Inflammatory macrophage (primary cell): ENCODE measurements at regions not wholly inside any gene's neighbourhood (a gene's known extent, or its start where the extent isn't known, plus 50 kb on each side); places are given as distances from the start of the nearest gene placed in this dataset.

Experiments used
- DNase-seq, 2 donors: peaks; one replicate each; pipeline ENCODE4 v3.0.0-alpha.2; 2020 to 2022

DNA sequence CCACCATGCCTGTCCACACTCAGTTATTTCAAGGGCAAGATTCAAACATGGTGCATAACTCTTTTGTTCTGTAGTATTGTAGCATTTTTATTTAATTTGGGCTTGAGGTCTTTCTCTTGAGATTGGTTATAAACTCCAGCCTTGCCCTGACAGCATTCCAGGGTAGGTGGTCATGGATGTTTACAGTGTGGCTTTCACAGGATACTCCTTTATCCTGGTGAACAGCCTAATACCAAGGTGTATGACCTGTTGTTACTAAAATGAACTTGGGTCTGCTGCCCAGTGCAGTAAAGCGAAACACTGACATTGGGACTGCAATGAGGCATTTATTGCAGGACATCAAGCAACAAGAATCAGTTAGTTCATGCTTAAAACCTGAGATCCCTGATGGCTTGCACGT lies 434.8 kb downstream of the ANKRD50 start:
- DNase-seq = no peak

DNA sequence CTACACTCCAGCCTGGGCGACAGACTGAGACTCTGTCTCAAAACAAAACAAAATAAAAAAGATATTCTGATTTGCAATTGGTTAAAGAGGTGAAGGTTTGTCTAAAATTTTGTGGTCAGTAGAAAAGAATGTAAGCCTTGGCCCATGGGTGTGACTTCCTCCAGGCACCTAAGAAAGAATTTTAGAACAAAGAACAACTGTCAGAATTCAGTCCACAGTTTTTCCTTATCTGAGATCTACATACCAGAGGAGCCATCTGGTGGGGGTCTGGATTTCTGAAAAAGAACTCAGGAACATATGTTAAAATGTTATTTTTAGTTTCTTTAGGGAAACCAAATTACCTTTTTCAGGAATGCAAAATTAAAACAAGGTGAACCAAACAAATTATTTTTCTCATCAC lies 434.1 kb downstream of the ANKRD50 start:
- DNase-seq = no peak

DNA sequence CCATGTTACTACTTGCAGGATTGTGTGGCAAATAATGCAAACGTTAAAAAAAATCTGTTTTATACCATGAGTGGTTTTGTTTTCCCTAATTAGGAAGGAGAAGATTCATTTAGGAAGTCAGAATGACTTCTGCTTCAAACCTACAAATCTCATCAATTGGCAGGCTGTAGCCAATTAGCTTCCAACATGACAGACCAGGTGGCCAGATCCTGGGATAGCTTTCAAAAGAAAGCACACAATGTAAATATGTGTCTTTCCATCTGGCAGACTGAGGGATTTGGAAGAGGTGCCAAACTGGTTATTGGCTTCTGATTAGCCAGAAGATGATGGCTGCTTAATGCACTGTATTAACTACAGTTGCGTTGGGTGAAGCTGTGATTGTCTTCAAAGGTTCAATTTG lies 432.8 kb downstream of the ANKRD50 start:
- DNase-seq = no peak

DNA sequence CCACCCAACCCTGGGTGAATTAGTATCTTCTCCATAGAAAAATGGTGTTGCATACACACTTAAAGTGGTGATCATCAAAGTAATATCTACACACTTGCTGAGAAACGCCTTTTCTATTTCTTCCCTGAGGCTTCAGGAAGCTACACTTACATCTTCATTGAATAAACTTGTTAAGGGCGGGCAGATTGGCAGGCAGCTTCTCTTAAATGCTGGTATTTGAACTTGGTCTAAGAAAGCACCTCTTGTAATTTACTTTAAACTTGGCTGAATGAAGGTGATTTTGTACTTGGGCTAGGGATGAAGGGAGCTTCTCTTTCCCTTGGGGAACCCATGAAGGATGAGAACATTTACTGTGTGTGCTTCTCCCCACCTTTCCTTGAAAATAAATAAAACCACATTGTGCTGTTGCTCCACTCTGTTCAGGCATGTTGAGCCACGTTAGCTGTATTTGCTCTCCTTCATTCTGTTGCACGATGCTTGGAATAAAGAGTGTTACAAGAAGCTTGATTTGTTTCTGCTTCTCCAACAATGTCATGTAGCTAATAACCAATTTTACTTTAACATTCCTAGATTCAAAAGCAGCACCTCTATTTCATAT lies 430.1 kb downstream of the ANKRD50 start:
- no peak for DNase-seq

DNA sequence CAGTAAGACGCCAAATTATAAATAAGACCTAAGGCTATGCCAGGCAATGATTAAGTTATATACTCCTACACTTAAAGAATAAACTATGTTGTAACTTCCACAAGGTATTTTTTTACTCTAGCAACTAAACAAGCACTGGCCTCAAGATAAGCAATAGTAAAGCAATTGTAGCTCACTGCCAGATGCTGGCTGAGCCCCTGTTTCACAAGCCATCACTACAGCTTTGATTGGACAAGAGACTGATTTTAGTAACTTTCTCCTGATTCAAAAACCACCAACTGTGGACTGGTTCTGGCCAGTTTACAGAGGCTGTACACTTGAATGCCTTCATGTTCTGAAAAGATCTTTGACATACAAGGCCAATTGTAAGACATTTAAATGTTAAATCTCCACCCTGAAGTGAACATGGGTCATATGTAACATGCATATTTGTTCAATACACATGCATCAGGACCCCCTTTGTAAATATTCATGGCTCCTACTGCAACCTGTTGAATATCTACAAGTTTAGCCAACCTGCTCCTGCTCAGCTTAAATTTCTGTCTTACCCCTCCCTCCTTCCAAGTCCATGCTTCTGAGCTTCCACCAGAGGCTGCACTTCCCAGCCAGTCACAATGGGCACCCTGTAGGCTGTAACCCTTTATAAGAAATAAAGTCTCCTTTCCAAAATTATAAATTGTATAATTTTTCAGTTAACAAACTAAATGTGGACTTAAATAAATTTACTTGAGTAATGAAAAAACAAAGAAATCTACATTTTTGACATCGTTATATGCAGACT lies 423.6 kb downstream of the ANKRD50 start:
- no peak for DNase-seq

DNA sequence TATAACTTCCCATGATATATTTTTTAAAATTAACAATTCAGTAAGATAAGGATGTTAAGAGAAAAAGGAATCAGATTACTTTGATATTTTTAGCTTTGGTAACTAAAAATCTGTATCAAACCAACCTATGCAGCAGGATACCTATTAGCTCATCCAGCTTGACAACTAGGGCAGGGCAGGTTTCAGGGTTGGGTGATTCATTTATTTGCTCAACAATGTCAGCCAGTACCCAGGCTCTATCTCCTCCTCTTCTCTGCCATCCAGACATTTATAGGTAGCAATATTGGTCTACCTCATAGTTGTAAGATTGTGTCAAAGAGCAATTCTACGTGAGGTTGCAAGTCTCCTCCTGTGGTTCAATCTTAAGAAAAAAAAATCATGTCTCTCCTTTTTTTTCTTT lies 421.9 kb downstream of the ANKRD50 start:
- no peak for DNase-seq

DNA sequence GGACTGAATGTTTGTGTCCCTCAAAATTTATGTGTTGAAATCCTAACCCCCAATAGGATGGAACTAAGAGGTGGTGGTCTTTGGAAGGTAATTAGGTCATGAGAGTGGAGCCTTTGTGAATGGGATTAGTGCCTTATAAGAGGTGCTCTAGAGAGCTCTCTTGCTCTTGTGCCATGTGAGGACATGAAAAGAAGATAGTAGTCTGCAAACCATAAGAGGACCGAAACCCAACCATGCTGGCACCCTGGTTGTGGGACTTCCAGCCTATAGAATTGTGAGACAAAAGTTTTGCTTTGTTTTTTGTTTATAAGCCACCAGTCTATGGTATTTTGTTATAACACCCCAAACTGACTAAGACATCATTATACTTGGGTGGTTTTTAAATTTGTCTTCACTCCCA lies 417.1 kb downstream of the ANKRD50 start:
- no peak for DNase-seq

DNA sequence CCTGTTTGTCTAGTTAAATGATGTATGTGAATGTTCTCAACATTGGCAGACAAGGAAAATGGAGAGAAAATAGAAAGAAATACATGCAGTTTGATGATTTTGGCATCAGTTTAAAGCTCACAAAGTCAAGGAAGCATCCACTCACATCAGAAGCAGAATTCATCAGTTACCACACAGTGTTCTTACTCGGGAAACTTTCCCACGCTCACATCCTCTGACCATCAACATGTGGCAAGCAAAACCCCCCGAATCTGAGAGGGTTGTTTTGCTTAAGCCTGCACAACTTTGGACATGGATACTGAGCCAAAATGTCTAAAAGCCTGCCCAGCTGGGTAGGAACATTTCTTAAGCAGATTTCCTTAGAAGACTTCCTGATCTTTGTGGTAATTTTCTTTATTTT lies 407.6 kb downstream of the ANKRD50 start:
- DNase-seq = no peak

DNA sequence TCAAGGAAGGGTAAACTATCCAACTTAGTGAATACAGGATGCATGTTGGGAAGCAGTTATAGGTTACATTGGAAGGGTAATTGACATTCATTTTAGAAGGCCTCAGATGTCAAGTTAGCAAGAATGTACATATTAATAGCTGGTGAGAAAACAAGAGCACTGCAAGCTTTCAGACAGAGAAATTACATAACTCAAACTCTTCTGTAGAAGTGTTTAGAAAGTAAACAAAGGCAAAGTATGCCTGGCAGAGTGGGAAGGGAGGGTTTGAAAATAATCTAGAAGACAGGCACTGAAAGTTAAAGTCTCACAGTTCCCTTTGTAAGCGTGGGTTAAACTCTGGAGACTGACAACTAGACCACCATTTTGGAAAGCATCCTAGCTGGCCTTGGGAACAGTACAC lies 406.2 kb downstream of the ANKRD50 start:
- no peak for DNase-seq

DNA sequence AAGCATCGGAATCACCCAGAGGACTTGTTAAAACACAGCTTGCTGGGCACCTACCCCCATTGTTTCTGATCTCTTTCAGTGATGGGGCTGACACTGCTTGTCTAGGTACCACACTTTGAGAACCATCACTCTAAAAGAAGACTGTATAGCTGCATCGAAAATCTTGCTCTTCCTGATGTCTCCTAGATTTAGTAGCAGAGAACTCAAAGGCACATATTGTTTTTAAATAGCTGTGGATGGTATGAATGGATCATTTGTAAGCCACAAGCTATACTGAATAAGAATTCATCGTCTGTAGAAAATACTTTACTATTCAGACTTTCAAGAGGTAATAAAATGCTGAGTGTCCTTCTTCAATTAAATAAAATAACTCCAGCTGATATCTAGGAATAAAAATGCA lies 405.4 kb downstream of the ANKRD50 start:
- DNase-seq = no peak

DNA sequence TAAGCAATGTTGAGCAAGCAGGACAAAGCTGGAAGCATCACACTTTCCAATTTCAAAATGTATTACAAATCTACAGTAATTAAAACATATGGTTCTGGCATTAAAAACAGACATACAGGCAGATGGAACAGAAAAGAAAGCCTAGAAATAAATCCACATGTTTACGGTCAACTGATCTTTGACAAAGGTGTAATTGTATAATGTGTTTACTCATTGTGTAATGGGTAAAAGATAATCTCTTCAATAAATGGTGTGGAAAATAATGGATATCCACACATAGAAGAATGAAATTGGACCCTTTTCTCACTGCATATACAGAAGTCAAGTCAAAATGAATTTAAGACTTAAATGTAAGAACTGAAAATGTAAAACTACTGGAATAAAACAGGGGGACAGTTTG lies 394.2 kb downstream of the ANKRD50 start:
- DNase-seq = no peak

DNA sequence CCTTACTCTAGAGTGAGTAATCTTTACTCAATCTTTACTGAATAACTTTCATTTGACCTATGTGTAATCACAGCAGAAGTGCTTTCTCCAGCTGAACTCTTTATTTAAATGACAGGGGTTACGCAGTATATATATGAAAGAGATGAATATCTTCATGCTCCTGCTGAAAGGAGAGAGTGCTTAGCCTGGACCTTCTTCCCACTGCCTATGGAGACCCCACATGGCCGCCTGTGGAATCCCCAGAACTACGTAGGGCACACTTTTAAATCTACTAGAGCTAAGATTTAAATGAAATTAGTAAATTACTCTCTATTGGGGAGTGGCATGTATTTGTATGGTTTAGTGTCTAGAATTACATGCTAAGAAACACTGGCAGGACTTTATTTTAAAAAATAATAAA lies 391.2 kb downstream of the ANKRD50 start:
- no peak for DNase-seq

DNA sequence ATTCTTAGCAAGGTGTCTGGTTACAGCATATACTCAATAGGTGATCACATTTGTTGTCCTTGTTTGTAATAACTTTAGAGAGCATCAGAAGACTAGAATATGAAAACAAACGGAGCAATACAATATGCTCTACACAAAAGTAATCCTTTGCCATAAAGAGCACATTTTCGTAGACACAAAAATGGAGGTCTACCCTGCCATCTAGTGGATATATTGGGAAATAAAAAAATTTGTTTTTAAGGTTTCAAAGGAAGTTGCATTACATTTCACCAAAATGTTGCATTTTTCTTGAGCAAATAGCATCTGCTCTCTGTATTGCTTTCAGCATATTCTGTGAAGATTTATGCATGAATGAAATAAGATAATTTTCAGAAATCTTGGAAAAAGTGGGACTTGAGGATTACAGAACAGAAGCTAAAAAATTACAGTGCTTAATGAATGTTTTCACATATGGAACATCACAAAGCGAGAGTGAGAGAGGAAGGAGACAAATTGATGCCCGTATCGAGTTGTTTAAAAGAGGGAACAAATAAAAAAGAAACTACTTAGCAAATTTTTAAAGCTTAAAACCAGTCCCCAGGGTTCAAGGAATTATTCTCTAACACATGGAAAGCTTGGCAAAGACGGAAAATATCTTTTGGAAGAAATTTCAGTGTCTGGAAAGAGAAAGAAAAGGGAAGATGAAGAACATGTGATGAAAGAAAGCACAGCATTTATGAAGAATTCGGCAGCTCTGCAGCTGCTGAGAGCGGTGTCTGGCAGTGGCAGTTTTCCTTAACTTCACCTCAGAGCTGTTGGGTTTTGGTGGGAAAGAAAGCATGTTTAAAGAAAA lies 390.1 kb downstream of the ANKRD50 start:
- DNase-seq = peak; percentile 23 to 60

DNA sequence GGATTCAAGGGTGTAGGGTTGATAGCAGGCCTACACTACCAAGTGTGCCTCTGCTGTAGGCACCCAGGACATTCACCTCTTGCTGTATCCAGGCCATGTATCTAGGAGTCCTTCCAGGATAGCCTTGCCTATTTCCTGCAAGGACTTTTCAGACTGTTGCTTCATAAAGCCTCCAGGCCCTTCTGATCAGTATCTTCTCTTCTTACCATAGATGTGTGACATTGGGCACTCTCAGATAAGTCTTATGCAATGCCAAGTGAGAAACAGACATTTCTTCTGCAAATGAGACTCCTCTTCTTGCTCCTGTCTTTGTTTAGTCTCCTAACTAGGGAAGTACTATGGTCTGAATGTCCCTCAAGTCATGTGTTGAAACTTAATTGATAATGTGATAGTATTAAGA lies 386.8 kb downstream of the ANKRD50 start:
- no peak for DNase-seq

DNA sequence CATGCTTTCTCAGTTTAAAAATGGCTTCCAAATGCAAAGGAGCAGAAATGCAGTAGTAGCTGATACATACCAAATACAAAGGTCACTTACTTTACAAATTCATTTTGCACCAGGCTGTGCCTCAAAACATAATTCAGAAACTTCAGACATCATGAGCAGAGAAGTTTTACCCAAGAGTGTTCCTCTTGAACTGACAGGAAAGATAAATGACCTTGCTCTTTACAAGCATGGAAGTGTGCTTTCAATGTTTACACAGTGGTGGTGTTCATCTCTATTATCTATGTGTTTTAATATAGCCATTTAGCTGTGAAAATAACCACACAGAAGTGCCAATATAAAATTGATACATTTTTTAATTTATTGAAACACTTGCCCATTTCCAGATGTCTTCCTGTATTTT lies 383.4 kb downstream of the ANKRD50 start:
- no peak for DNase-seq

DNA sequence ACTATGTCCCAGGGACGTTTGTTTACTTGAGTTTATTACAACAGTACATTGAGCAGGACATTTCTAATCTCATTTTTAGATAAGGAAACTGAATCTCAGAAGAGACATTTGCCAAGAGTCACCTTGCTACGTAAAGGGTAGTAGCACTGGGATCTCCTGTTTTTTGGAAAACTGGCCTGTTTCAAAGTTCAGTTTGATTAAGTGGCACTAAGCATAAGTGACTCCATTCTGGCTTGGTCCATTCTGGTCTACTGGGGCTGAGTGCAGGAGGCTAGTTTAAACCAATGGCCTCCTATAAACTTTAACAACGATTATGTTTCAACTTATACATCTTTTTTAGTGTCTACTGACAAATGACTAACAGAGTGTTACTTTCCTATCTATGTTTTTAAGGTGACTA lies 382.5 kb downstream of the ANKRD50 start:
- DNase-seq = no peak

DNA sequence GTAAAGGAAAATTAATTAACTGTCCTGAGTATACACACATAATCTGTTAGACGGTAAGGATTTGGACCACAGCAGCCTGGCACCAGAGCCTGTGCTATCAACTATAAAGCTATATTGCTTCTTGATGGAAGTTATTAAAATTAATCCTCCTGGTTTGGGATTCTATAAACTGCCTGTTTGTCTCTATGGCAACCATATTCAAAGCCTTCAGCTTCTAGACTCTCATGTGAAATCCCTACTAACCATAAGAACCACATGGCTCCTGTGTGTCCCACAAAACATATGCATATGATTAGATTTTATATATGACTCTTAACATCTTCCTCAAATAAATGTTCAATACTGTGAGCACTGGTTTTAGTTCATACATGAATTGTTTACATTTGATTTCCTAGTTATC lies 380.8 kb downstream of the ANKRD50 start:
- no peak for DNase-seq

DNA sequence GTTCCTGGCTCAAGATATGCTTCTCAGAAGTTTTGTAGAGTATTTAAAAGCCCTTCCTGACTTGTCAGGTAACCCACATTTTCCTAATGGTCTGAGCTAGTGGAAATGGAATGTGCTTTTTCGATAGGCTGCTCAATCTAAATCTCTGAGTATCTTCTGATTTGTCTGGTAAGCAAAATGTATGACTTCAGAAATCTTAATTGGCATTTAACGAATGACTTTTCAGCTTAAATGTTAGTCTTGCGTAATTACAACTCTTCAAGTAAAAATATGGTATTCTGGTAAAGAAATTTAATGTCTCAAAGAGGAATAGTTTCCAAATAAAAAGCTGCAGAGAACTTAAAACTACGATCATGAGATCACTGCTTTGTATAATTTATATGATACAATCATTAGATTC lies 379.1 kb downstream of the ANKRD50 start:
- no peak for DNase-seq

DNA sequence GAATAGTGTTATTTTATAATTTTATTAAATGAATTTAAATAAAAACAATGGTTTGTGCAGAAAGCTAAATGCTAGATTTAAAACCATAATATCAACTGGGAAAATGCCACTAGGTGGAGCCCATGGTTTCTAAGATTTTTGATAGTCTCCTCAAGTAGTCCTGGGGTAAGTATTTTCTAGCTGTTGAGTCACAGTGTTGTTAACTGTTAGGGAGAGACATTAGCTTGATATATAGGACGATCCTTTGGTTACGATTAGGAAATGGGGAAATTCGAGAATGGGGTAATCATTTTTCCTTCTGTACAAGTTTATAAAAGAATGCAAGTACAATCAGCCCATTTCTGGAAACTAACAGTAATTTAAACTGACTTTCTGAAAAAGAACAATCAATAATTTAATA lies 378.4 kb downstream of the ANKRD50 start:
- DNase-seq = peak; percentile 52

DNA sequence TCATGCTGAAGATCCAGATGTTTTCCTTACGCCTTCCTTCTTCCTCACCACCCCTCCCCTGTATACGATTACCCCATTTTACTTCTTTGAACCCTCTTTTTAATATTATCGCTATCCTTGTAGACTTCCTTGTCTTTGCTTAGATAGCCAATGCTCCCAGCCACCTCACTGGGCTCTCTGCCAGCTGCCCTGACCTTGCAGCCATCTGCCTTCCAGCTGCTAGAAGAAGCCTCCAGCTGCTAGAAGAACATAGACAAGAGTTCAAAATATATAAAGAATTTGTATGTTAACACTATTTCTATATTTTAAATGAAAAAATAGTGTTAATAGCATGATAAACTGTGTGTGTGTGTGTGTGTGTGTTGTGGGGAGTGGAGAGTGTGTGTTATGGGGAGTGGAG lies 374.7 kb downstream of the ANKRD50 start:
- no peak for DNase-seq

DNA sequence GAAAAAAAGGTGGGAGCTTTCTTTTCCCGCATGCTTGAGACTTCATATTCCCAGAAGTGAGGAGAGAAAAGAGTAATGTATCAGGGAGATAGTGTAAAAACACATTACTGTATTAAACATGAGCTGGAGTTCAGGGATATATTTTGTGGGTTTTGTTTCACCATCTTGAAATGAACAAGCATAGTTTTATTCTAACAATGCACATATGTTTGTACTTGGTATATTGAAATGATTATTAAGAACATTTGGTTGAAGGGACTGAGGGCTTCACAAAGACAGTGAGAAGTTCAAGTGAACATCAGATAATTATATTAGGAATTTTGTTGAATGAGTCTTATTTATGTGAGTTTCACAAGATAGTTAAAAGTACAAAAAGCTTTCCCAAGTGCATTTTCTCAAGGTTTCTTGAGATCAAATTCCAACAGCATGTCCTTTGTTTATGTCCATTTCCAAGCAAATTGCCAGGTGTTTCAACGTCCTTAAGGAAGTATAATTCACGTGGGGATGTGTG lies 368.8 kb downstream of the ANKRD50 start:
- DNase-seq = no peak

DNA sequence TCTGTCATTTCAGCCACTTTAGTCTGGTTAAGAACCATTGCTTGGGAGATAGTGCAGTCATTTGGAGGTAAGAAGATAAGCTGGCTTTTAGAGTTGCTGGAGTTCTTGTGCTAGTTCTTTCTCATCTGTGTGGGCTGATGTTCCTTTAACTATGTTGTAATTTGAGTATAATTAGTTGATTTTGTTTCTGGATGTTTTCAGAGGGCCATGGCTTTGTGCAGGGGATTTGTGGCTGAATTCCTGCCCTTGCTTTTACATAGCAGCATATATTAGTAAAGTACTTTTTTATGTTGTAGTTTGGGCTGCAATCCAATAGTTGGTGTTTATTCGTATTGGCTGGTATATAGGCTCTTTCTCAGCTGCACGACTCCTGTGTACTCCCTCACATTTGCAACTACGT lies 339.6 kb downstream of the ANKRD50 start:
- no peak for DNase-seq

DNA sequence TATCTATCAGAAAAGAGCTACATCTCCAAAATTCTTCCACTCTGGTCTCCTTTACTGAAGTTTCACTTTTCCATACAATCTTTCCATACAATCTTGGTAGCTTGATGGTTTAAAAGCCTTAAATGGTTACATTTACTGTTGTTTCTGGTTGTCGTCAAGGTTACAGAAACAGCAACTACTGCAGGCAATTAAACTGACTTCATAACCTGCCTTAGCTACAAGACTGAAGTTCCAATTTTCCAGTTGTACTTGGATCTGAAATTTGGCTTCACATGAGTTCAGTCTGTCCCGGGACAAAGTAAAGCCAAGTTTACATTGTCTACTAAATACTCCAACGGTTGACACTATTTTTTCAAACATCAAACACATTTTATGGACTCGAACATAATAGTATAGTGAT lies 326.4 kb downstream of the ANKRD50 start:
- no peak for DNase-seq

DNA sequence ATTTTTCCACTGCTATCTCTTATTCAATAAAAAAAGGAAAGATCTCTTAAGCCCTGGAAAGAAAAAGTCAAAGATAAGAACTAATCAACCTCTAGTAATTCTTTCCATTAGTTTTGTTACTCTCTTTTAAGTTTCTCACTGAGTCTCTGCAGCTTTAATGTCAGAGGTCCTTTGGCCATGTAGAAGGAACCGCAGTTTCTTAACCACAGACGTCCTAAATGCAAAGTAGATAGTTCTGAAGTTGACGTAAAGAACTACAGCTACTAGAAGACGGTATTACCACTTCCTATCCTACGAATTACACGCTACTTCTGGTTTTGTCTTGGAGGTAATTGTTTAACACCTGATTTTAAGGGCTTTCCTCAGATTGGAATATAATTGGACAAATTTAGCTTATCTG lies 325.9 kb downstream of the ANKRD50 start:
- DNase-seq = no peak
